K562 (cell line): ENCODE measurements at regions not wholly inside any gene's neighbourhood (a gene's known extent, or its start where the extent isn't known, plus 50 kb on each side); places are given as distances from the start of the nearest gene placed in this dataset.

Source experiments
- ATAC-seq: fragments of 200-7000 bp; cut with Tn5 transposase; 3 replicates; pipeline ENCODE4 v1.9.1; 2020; ENCODE audit warnings: moderate library complexity
- BruUV-seq: library from RNA; stranded (reverse); fragments of 400-500 nt; replicated peaks from 2 replicates; lab custom pipeline; 2021; lab: Mats Ljungman, UMichigan
- CTCF ChIA-PET: fragments of 300-600 bp; formaldehyde crosslinking; extraction: SDS; loops from one replicate; lab custom pipeline; 2021; ENCODE audit warnings: low intra/inter-chr PET ratio; lab: Yijun Ruan, JAX
- POLR2A ChIA-PET: fragments of 300-600, 350-650 bp; sonication (Branson Sonifier 250); formaldehyde crosslinking; extraction: SDS; loops from one replicate; lab custom pipeline; 2021; ENCODE audit warnings: antibody characterized with exemption, inconsistent platforms; lab: Yijun Ruan, JAX
- DNase-seq, 4 experiments: peaks; one replicate each; pipeline versions ENCODE4 v3.0.0 to v3.0.0-alpha.2; 2011 to 2018; ENCODE audit warnings: low spot score in 3 of 4, mixed read lengths in 3 of 4; ENCODE audit errors: extremely low read depth in 1 of 4
- FAIRE-seq: peaks from 2 replicates; lab custom pipeline; 2011; peaks lifted over from hg19 to GRCh38; lab: Jason Lieb, UNC
- H2AFZ ChIP-seq: 2 replicates; pipeline ENCODE4 v1.6.0; 2011; ENCODE audit warnings: low read depth, low read length, control low read depth, inconsistent platforms
- H3K27ac ChIP-seq: fragments of 200-600 bp; 3 replicates; pipeline ENCODE4 v1.8.0; 2011; ENCODE audit warnings: low read depth, mild to moderate bottlenecking, control low read depth, inconsistent platforms, low read length, moderate library complexity, mixed read lengths; ENCODE audit errors: extremely low read depth
- H3K27me3 ChIP-seq, 2 experiments: fragments of 300-600 bp in 1 of 2; 2 replicates in 1 of 2; 3 replicates in 1 of 2; pipeline versions ENCODE4 v1.6.0 to v1.8.0; 2011; ENCODE audit warnings: inconsistent platforms in 2 of 2, low read length in 2 of 2, mild to moderate bottlenecking in 1 of 2, mixed read lengths in 1 of 2, moderate library complexity in 1 of 2; ENCODE audit not compliant: control insufficient read depth in 2 of 2, insufficient read depth in 2 of 2
- H3K36me3 ChIP-seq: fragments of 300-600 bp; 3 replicates; pipeline ENCODE4 v1.8.0; 2011; ENCODE audit warnings: mild to moderate bottlenecking, low read length, inconsistent platforms; ENCODE audit not compliant: control insufficient read depth, insufficient read depth
- H3K4me1 ChIP-seq, 2 experiments: fragments of 200-600 bp in 1 of 2; replicated peaks in 1 of 2; 2 replicates in 1 of 2; 3 replicates in 1 of 2; pipeline versions ENCODE4 v1.5.1 to v1.8.0; 2011; ENCODE audit warnings: inconsistent platforms in 2 of 2, low read length in 2 of 2, mild to moderate bottlenecking in 1 of 2, mixed read lengths in 1 of 2, moderate library complexity in 1 of 2; ENCODE audit not compliant: control insufficient read depth in 2 of 2, insufficient read depth in 2 of 2
- H3K4me2 ChIP-seq: 2 replicates; pipeline ENCODE4 v1.6.1; 2011; ENCODE audit warnings: low read length, control low read depth, inconsistent platforms, mixed read lengths; ENCODE audit not compliant: insufficient read depth
- H3K4me3 ChIP-seq: fragments of 200-600 bp; sonication (generic), shearing (Covaris generic); 2 replicates; pipeline ENCODE4 v1.5.1; 2016; ENCODE audit warnings: control low read depth, inconsistent platforms
- H3K79me2 ChIP-seq: fragments of 200-600 bp; 3 replicates; pipeline ENCODE4 v1.8.0; 2011; ENCODE audit warnings: low read length, inconsistent platforms; ENCODE audit not compliant: control insufficient read depth, insufficient read depth
- H3K9ac ChIP-seq, 2 experiments: 2 replicates each; pipeline versions ENCODE4 v1.6.0 to v1.6.1; 2011; ENCODE audit warnings: low read depth in 2 of 2, low read length in 2 of 2, control low read depth in 1 of 2, inconsistent platforms in 1 of 2, mild to moderate bottlenecking in 1 of 2, mixed read lengths in 1 of 2; ENCODE audit not compliant: insufficient read depth in 1 of 2
- H3K9me1 ChIP-seq: one replicate; pipeline ENCODE4 v1.6.0; 2011; ENCODE audit warnings: inconsistent platforms, mild to moderate bottlenecking, low read length, moderate library complexity; ENCODE audit not compliant: control insufficient read depth, insufficient read depth
- H3K9me3 ChIP-seq: replicated peaks from 2 replicates; pipeline ENCODE4 v1.5.1; 2011; ENCODE audit warnings: low read depth, low read length, inconsistent platforms; ENCODE audit not compliant: control insufficient read depth, insufficient read depth
- H4K20me1 ChIP-seq: replicated peaks from 2 replicates; pipeline ENCODE4 v1.6.1; 2011; ENCODE audit warnings: low read length, inconsistent platforms, mixed read lengths; ENCODE audit not compliant: control insufficient read depth, insufficient read depth
- BCL6 ChIP-seq: fragments of 250-450 bp; sonication (Bioruptor Pico); IDR thresholded peaks from 2 replicates; pipeline ENCODE4 v1.4.0; 2020
- BMI1 ChIP-seq: fragments of 150-350 bp; IDR thresholded peaks from 2 replicates; pipeline ENCODE4 v1.6.1; 2014; ENCODE audit warnings: low read length
- BRD4 ChIP-seq: fragments of 200-600 bp; sonication (generic); IDR thresholded peaks from 2 replicates; pipeline ENCODE4 v1.6.1; 2017; ENCODE audit warnings: inconsistent platforms
- CBFA2T2 ChIP-seq: fragments of 450-650 bp; conservative IDR thresholded peaks from 2 replicates; pipeline ENCODE4 v1.6.1; 2017; ENCODE audit warnings: mild to moderate bottlenecking
- CHCHD3 ChIP-seq: fragments of 250-450 bp; sonication (Bioruptor Pico); IDR thresholded peaks from 2 replicates; pipeline ENCODE4 v2.1.2; 2022; ENCODE audit warnings: mild to moderate bottlenecking
- EP300 ChIP-seq: IDR thresholded peaks from 2 replicates; pipeline ENCODE4 v1.6.1; 2012; ENCODE audit warnings: low read length, improper control_type of control experiment
- KAT8 ChIP-seq: fragments of 450-650 bp; IDR thresholded peaks from 2 replicates; pipeline ENCODE4 v1.6.1; 2016; ENCODE audit warnings: low read depth, mild to moderate bottlenecking
- NCOA1 ChIP-seq: fragments of 450-650 bp; IDR thresholded peaks from 2 replicates; pipeline ENCODE4 v1.6.1; 2016; ENCODE audit warnings: low read depth
- NUFIP1 ChIP-seq: fragments of 450-650 bp; IDR thresholded peaks from 2 replicates; pipeline ENCODE4 v1.6.1; 2018; ENCODE audit not compliant: partially characterized antibody
- ZNF175 ChIP-seq: fragments of 200-800 bp; sonication (Bioruptor generic); IDR thresholded peaks from 2 replicates; pipeline ENCODE4 v1.6.1; 2016; ENCODE audit warnings: low read depth, mild to moderate bottlenecking, missing genetic modification characterization, missing compliant biosample characterization
- ZNF253 ChIP-seq: fragments of 250-450 bp; sonication (Bioruptor Pico); conservative IDR thresholded peaks from 2 replicates; pipeline ENCODE4 v1.6.1; 2021; ENCODE audit warnings: mild to moderate bottlenecking
- ZNF699 ChIP-seq: fragments of 250-450 bp; sonication (Bioruptor Pico); IDR thresholded peaks from 2 replicates; pipeline ENCODE4 v1.8.0; 2021; ENCODE audit warnings: mild to moderate bottlenecking, moderate library complexity; ENCODE audit not compliant: insufficient replicate concordance
- WGBS: fragments of 100-300 bp; shearing (Covaris generic); methylation state at CpG from one replicate; pipeline ENCODE4 v1.1.6; 2016; ENCODE audit warnings: low coverage, mixed read lengths; ENCODE audit not compliant: insufficient coverage; ENCODE audit errors: missing lambda C conversion rate; 5-methylcytosine and 5-hydroxymethylcytosine counted together
- in situ Hi-C: fragments of 300-500 bp; cut with MboI; formaldehyde crosslinking; loops from 4 replicates; pipeline ENCODE4 v1.15.0; 2018; ENCODE audit warnings: inconsistent platforms, mixed read lengths
- intact Hi-C: fragments of 100-400 bp; cut with micrococcal nuclease; formaldehyde crosslinking; loops from 2 replicates; pipeline ENCODE4 v1.14.2; 2022
- TF ChIP-seq, protein P1 (sequence below): fragments of 450-650 bp; formaldehyde crosslinking; IDR thresholded peaks from 2 replicates; pipeline ENCODE4 v1.4.0; 2020; ENCODE audit warnings: mild to moderate bottlenecking, moderate library complexity
- TF ChIP-seq, protein P2 (sequence below): fragments of 450-650 bp; formaldehyde crosslinking; IDR thresholded peaks from 2 replicates; pipeline ENCODE4 v1.4.0; 2020; ENCODE audit warnings: mild to moderate bottlenecking, moderate library complexity

DNA sequence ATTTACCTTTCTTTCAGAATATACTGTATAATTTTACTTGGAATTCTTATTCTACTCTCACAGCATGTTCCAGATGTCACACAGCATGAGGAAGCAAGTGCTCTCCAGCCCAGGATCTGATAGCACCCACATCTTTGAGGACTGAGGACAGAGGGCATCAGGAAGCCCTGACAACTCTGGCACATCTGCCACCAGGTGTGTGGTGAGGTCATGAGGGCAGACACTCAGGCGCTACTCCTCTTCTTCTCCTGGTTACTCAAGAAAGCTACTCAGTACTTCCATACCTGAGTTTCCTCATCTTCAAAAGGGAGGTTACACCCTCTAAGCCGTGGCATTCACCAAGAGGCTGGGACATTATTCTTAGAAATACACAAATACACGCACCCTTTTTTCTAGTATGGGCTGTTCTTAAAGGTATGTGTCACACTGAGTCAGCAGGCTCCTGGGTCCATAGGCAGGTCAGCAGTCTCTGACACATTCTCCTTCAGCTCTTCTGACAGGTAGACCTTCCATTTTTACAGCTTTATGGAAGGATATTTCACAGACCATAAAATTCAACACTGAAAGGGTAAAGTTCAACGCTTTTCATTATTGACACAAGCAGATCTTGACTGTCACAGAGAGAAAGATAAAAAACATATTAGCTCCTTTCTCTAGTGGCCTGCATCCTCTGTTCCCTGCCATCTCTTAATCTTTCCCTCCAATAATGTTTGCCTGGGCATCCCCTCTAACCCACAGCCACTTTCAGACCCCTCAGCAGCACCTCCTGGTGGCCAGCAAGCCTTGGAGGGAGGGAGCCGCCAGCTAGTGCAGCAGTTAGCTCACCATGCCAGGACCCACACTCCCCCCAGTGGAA is 103.2 kb upstream of the TJP1 start (continued):
- no peak for TF ChIP-seq ZNF175 (CRISPR knock-in tag)
- no peak for TF ChIP-seq NUFIP1
- TF ChIP-seq CHCHD3 = no peak
- TF ChIP-seq BCL6 = no peak
- TF ChIP-seq BMI1 = no peak
- no peak for TF ChIP-seq ZNF253
- TF ChIP-seq BRD4 = no peak
- no peak for TF ChIP-seq NCOA1
- TF ChIP-seq EP300 = no peak
- no peak for TF ChIP-seq ZNF699 (CRISPR knock-in tag)

DNA sequence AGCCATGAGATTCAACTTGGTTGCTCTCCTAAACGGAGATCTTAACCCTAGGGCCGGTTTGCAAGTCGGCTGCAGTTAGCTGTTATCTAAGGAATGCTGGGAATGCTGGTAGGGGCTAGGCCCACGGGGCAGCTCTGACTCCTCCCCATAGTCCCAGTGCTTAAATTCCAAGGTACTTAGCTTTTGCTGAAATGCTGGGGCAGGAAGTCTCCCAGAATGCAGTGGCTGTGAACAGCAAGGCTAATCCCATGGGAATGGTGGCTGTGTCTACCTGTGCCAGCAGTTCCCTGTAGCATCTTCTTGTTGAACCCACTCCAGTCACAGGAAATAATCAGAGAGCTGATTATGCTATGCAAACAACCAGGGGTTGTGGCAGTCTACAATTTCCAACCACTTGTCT is 102.5 kb upstream of the TJP1 start:
- in situ Hi-C loops (loop anchor here (10.0 kb wide), 1 partner anchor 230 kb away; no protein-coding TSS in a partner anchor), intact Hi-C loops (no loop called here)
- Histone ChIP-seq H3K79me2 (no peaks in the 10 kb centered on the region), H3K27ac (no peak overlapping the region), H3K27me3 (peaks cover 18 to 19% of the 10 kb centered on the region in 2 experiments; a peak in 4 of 5 replicates), H3K4me1 (no peaks in the 10 kb centered on the region), H2AFZ (no peak overlapping the region), H3K4me2 (no peak overlapping the region), H3K36me3 (no peaks in the 10 kb centered on the region), H3K9me3 (no peaks in the 10 kb centered on the region), H4K20me1 (no peaks in the 10 kb centered on the region; the same call in 1 of the 2 replicates), H3K9ac (no peak overlapping the region), H3K9me1 (no peaks in the 10 kb centered on the region), H3K4me3 (no peak overlapping the region)
- 0% methylated on average over 4 of the region's 4 CpGs for WGBS
- ChIA-PET CTCF (interaction anchor here (0.5 to 1.7 kb wide), 3 partner anchors 177 to 257 kb away, joined by 3 to 9 read pairs (median 5); no protein-coding TSS in a partner anchor), POLR2A (no interaction called here)
- FAIRE-seq (no peak), DNase-seq (no peak), ATAC-seq (no peak)
- BruUV-seq = no TSS peak
- TF ChIP-seq, protein P1, sequence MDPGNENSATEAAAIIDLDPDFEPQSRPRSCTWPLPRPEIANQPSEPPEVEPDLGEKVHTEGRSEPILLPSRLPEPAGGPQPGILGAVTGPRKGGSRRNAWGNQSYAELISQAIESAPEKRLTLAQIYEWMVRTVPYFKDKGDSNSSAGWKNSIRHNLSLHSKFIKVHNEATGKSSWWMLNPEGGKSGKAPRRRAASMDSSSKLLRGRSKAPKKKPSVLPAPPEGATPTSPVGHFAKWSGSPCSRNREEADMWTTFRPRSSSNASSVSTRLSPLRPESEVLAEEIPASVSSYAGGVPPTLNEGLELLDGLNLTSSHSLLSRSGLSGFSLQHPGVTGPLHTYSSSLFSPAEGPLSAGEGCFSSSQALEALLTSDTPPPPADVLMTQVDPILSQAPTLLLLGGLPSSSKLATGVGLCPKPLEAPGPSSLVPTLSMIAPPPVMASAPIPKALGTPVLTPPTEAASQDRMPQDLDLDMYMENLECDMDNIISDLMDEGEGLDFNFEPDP (CRISPR knock-in tag) = no peak
- no peak for TF ChIP-seq KAT8
- TF ChIP-seq CBFA2T2 = no peak
- TF ChIP-seq, protein P2, sequence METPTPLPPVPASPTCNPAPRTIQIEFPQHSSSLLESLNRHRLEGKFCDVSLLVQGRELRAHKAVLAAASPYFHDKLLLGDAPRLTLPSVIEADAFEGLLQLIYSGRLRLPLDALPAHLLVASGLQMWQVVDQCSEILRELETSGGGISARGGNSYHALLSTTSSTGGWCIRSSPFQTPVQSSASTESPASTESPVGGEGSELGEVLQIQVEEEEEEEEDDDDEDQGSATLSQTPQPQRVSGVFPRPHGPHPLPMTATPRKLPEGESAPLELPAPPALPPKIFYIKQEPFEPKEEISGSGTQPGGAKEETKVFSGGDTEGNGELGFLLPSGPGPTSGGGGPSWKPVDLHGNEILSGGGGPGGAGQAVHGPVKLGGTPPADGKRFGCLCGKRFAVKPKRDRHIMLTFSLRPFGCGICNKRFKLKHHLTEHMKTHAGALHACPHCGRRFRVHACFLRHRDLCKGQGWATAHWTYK = no peak
